Omental fat pad (tissue), 3 donors: ENCODE measurements at regions not wholly inside any gene's neighbourhood (a gene's known extent, or its start where the extent isn't known, plus 50 kb on each side); places are given as distances from the start of the nearest gene placed in this dataset.

Source experiments
- ATAC-seq: fragments of 150-250 bp; one replicate; pipeline ENCODE4 v1.9.1; 2016; ENCODE audit warnings: mild to moderate bottlenecking, moderate library complexity; ENCODE audit not compliant: low FRiP score
- DNase-seq: peaks from one replicate; pipeline ENCODE4 v3.0.0-alpha.2; 2019; ENCODE audit warnings: low spot score
- CTCF ChIP-seq, 3 donors: fragments of 450-650 bp; IDR thresholded peaks; one replicate each; pipeline ENCODE4 v1.5.1; 2016 to 2017; ENCODE audit warnings: antibody characterized with exemption in 3 of 3, mild to moderate bottlenecking in 3 of 3, moderate library complexity in 2 of 3

GRCh38 chr4:37082912-37083311 lies 161.6 kb upstream of the NWD2 start:
- no peak for TF ChIP-seq CTCF (IDR thresholded peaks at IDR 0.05)
- no peak for ATAC-seq

DNA sequence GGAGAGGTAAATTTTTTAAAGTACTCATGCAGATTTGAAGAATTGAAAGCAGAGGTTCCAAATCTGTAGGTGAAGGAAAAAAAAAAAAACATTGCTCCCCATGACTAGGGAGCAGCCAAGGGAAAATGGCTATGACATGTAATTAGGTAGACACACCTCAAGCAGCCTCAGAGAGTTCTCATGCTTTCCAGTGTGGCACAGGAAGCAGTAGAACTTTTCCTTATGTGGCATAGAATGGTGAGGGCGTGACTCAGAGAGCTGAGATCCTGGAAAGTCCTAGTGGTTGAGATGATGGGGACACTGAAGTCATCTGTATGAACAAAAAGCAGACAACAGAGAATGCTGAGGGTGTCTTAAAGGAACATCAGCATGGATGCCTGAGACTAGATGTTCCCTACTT lies 148.6 kb upstream of the NWD2 start:
- no peak for TF ChIP-seq CTCF (IDR thresholded peaks at IDR 0.05)
- DNase-seq (no peak), ATAC-seq (no peak)

More at GRCh38 chr4:37082912-37083311, 161.6 kb upstream of the NWD2 start:
- no peak for DNase-seq

DNA sequence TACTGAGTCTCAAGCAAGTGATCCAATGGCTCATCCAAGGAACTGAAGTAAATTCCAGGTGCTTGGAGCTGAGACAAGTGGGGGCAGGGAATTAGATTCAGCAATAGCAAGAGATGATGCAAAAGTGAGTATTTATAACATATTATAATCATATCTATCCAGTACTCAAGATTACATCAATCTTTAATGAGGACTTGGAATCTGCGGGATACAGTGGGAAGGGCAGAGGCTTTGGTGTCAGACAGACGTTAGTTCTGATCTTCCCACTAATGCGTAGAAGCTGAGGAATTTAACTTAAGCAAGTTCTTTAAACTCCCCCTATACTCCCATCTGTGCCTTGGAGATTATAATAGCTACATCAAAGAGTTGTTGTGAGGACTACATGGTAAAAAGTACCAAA lies 143.4 kb upstream of the NWD2 start:
- DNase-seq (no peak), ATAC-seq (peak; percentile 81)
- TF ChIP-seq CTCF (IDR thresholded peaks at IDR 0.05): no peak

DNA sequence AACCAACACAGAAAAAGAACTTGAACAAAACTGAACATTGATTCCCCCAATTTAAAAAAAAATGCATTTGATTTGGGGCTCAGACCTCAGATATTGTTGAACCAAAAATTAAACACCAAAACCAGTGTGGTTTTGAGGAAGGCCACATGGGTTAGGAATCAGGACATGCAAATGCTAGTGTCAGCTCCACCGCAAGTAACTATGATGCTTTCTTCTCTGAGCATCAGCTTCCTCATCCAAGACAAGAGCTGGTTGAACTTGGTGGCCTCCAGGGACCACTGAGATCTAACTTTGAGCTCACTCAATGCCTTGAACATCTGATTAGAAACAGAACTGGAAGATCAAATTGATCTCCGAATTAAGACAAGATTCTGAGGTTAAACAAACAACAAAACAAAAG lies 142.9 kb upstream of the NWD2 start:
- no peak for TF ChIP-seq CTCF (IDR thresholded peaks at IDR 0.05)
- DNase-seq (no peak), ATAC-seq (no peak)

- ATAC-seq (no peak), DNase-seq (no peak)
- TF ChIP-seq CTCF (IDR thresholded peaks at IDR 0.05): no peak
Measured at GRCh38 chr4:37109756-37110155, 134.8 kb upstream of the NWD2 start.

GRCh38 chr4:37124800-37125199 lies 119.7 kb upstream of the NWD2 start:
- TF ChIP-seq CTCF (IDR thresholded peaks at IDR 0.05): no peak
- ATAC-seq (no peak), DNase-seq (no peak)

- no peak for TF ChIP-seq CTCF (IDR thresholded peaks at IDR 0.05)
- ATAC-seq (no peak), DNase-seq (no peak)
Measured at GRCh38 chr4:37126051-37126450, 118.5 kb upstream of the NWD2 start.
